ENCODE measurements at regions not wholly inside any gene's neighbourhood (a gene's known extent, or its start where the extent isn't known, plus 50 kb on each side); places are given as distances from the start of the nearest gene placed in this dataset.

- Histone ChIP-seq H3K4me1 (ENCODE audit: insufficient read depth) (no peaks in the 10 kb centered on the region), H3K27me3 (no peaks in the 10 kb centered on the region), H3K36me3 (no peaks in the 10 kb centered on the region), H3K27ac (no peak overlapping the region), H3K9me3 (no peaks in the 10 kb centered on the region), H3K4me3 (no peak overlapping the region)
- no peak for DNase-seq
- intact Hi-C loops (cut with DNase I), result no loop called here
- TF ChIP-seq EP300 (IDR thresholded peaks at IDR 0.05) (no peak), CTCF (IDR thresholded peaks at IDR 0.05) (no peak), POLR2A (IDR thresholded peaks at IDR 0.05) (no peak)
These were observed 301.0 kb downstream of the CENPW start for GRCh38 chr6:126640921-126641320.

GRCh38 chr6:126641641-126642040 is 301.7 kb downstream of the CENPW start:
- TF ChIP-seq CTCF (IDR thresholded peaks at IDR 0.05), result no peak
- no peak overlapping the region for H3K4me3 ChIP-seq
- 80 to 87% (median 85%) methylated on average over 1 of the region's 1 CpG for WGBS, 3 donors
- no peaks in the 10 kb centered on the region for H3K4me1 ChIP-seq (ENCODE audit: insufficient read depth)
- H3K27ac ChIP-seq, result no peak overlapping the region
- no peaks in the 10 kb centered on the region for H3K27me3 ChIP-seq
- DNase-seq, result no peak
- no peaks in the 10 kb centered on the region for H3K9me3 ChIP-seq
- no peaks in the 10 kb centered on the region for H3K36me3 ChIP-seq
- intact Hi-C loops (cut with DNase I), result no loop called here

- no peak for DNase-seq
- Histone ChIP-seq H3K4me1 (ENCODE audit: insufficient read depth) (no peaks in the 10 kb centered on the region), H3K27me3 (no peaks in the 10 kb centered on the region), H3K4me3 (no peak overlapping the region), H3K36me3 (no peaks in the 10 kb centered on the region), H3K27ac (no peak overlapping the region), H3K9me3 (no peaks in the 10 kb centered on the region)
- no peak for TF ChIP-seq EP300 (IDR thresholded peaks at IDR 0.05)
- TF ChIP-seq CTCF (IDR thresholded peaks at IDR 0.05), result no peak
- no peak for TF ChIP-seq POLR2A (IDR thresholded peaks at IDR 0.05)
- intact Hi-C loops (cut with DNase I), result no loop called here
- WGBS, 3 donors, result 94 to 98% (median 94%) methylated on average over 33 of the region's 33 CpGs
These were observed 303.4 kb downstream of the CENPW start for GRCh38 chr6:126643352-126643751.

- no peaks in the 10 kb centered on the region for H3K4me1 ChIP-seq (ENCODE audit: insufficient read depth)
- no peak overlapping the region for H3K4me3 ChIP-seq
- intact Hi-C loops (cut with DNase I), result no loop called here
- WGBS, 3 donors, result 4 to 5% (median 4%) methylated on average over 2 of the region's 2 CpGs
- TF ChIP-seq EP300 (IDR thresholded peaks at IDR 0.05) (no peak), CTCF (IDR thresholded peaks at IDR 0.05) (no peak), POLR2A (IDR thresholded peaks at IDR 0.05) (no peak)
- H3K36me3 ChIP-seq, result no peaks in the 10 kb centered on the region
- no peaks in the 10 kb centered on the region for H3K9me3 ChIP-seq
- H3K27ac ChIP-seq, result no peak overlapping the region
- H3K27me3 ChIP-seq, result no peaks in the 10 kb centered on the region
- DNase-seq, result no peak
These were observed 311.0 kb downstream of the CENPW start for GRCh38 chr6:126650931-126651330.
